ENCODE measurements at regions not wholly inside any gene's neighbourhood (a gene's known extent, or its start where the extent isn't known, plus 50 kb on each side); places are given as distances from the start of the nearest gene placed in this dataset.

GRCh38 chr4:113828702-113829101 is 67.2 kb upstream of the CAMK2D start:
- no peaks in the 10 kb centered on the region for H3K79me2 ChIP-seq (ENCODE audit: insufficient read depth, low read length)
- no peak overlapping the region for H3K4me3 ChIP-seq (ENCODE audit: insufficient read depth, low read depth, low read length)
- peaks cover 9% of the 10 kb centered on the region for H3K4me1 ChIP-seq (ENCODE audit: insufficient read depth, low read length)
- H3K36me3 ChIP-seq (ENCODE audit: insufficient read depth, low read length) = no peaks in the 10 kb centered on the region
- peak; percentile 47 for FAIRE-seq
- Mint-ChIP-seq H3K36me3 (ENCODE audit: low read depth, unreplicated experiment) (no peaks in the 10 kb centered on the region), H3K4me1 (ENCODE audit: low read depth, unreplicated experiment) (peaks cover 29% of the 10 kb centered on the region), H3K9me3 (ENCODE audit: unreplicated experiment) (no peaks in the 10 kb centered on the region), H3K4me3 (ENCODE audit: unreplicated experiment) (no peak overlapping the region), H3K27ac (ENCODE audit: unreplicated experiment) (no peak overlapping the region), H3K27me3 (ENCODE audit: low read depth, unreplicated experiment) (no peaks in the 10 kb centered on the region)
- H2AFZ ChIP-seq (ENCODE audit: low read depth, low read length) = no peak overlapping the region
- no peak overlapping the region for H3K27ac ChIP-seq (ENCODE audit: low read depth, low read length)
- no peaks in the 10 kb centered on the region for H3K9me3 ChIP-seq (ENCODE audit: insufficient read depth, low read depth, low read length)
- no peak for DNase-seq (ENCODE audit: low read depth)
- no peak overlapping the region for H3K4me2 ChIP-seq (ENCODE audit: low read length)
- H4K20me1 ChIP-seq (ENCODE audit: insufficient read depth, low read length) = no peaks in the 10 kb centered on the region
- no peaks in the 10 kb centered on the region for H3K27me3 ChIP-seq (ENCODE audit: insufficient read depth, low read length)
- TF ChIP-seq EZH2 (IDR thresholded peaks at IDR 0.05; ENCODE audit: insufficient read depth, low read length) = no peak
- TF ChIP-seq CTCF (IDR thresholded peaks at IDR 0.05; ENCODE audit: insufficient read depth, low read depth, low read length) = no peak
- no peak overlapping the region for H3K9ac ChIP-seq (ENCODE audit: low read length)

DNA sequence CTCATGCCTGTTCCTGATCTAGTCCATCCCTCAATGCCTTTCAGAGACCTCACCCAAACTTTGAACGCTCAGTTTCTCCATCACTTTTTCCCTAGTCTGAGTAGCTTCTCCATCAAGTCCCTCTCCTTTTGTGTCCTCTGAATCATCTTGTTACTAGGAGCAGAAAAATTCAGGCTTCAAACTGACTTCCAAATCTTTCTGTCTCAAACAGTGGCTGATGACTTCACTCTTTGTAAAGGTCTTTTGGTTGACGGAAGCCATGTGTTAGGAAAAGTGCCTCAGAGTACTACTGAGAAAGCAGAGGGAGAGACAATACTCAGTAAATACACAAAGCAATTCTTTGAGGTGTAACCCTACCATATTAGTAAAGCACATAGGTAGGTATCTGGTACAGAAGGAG is 65.7 kb upstream of the CAMK2D start:
- H3K9me3 Mint-ChIP-seq (ENCODE audit: unreplicated experiment) = no peaks in the 10 kb centered on the region
- Histone ChIP-seq H3K4me3 (ENCODE audit: insufficient read depth, low read depth, low read length) (no peak overlapping the region), H2AFZ (ENCODE audit: low read depth, low read length) (no peak overlapping the region), H3K79me2 (ENCODE audit: insufficient read depth, low read length) (no peaks in the 10 kb centered on the region), H4K20me1 (ENCODE audit: insufficient read depth, low read length) (no peaks in the 10 kb centered on the region), H3K27me3 (ENCODE audit: insufficient read depth, low read length) (no peaks in the 10 kb centered on the region), H3K4me2 (ENCODE audit: low read length) (peak overlapping the region; percentile 0), H3K36me3 (ENCODE audit: insufficient read depth, low read length) (no peaks in the 10 kb centered on the region), H3K9me3 (ENCODE audit: insufficient read depth, low read depth, low read length) (no peaks in the 10 kb centered on the region), H3K9ac (ENCODE audit: low read length) (no peak overlapping the region), H3K27ac (ENCODE audit: low read depth, low read length) (no peak overlapping the region), H3K4me1 (ENCODE audit: insufficient read depth, low read length) (peaks cover 9% of the 10 kb centered on the region)
- H3K36me3 Mint-ChIP-seq (ENCODE audit: low read depth, unreplicated experiment) = no peaks in the 10 kb centered on the region
- TF ChIP-seq EZH2 (IDR thresholded peaks at IDR 0.05; ENCODE audit: insufficient read depth, low read length) = no peak
- TF ChIP-seq CTCF (IDR thresholded peaks at IDR 0.05; ENCODE audit: insufficient read depth, low read depth, low read length) = no peak
- FAIRE-seq (peak; percentile 49), DNase-seq (ENCODE audit: low read depth) (peak; percentile 71)
- no peak overlapping the region for H3K27ac Mint-ChIP-seq (ENCODE audit: unreplicated experiment)
- peaks cover 33% of the 10 kb centered on the region for H3K4me1 Mint-ChIP-seq (ENCODE audit: low read depth, unreplicated experiment)
- H3K4me3 Mint-ChIP-seq (ENCODE audit: unreplicated experiment) = no peak overlapping the region
- H3K27me3 Mint-ChIP-seq (ENCODE audit: low read depth, unreplicated experiment) = no peaks in the 10 kb centered on the region

GRCh38 chr4:113826421-113826820 is 64.9 kb upstream of the CAMK2D start:
- H3K9ac ChIP-seq (ENCODE audit: low read length) = no peak overlapping the region
- no peaks in the 10 kb centered on the region for H4K20me1 ChIP-seq (ENCODE audit: insufficient read depth, low read length)
- TF ChIP-seq EZH2 (IDR thresholded peaks at IDR 0.05; ENCODE audit: insufficient read depth, low read length) = no peak
- TF ChIP-seq CTCF (IDR thresholded peaks at IDR 0.05; ENCODE audit: insufficient read depth, low read depth, low read length) = no peak
- FAIRE-seq (no peak), DNase-seq (ENCODE audit: low read depth) (peak; percentile 40)
- no peaks in the 10 kb centered on the region for H3K9me3 Mint-ChIP-seq (ENCODE audit: unreplicated experiment)
- H3K36me3 Mint-ChIP-seq (ENCODE audit: low read depth, unreplicated experiment) = no peaks in the 10 kb centered on the region
- peaks cover 9% of the 10 kb centered on the region for H3K4me1 ChIP-seq (ENCODE audit: insufficient read depth, low read length)
- no peak overlapping the region for H3K27ac ChIP-seq (ENCODE audit: low read depth, low read length)
- H3K4me3 Mint-ChIP-seq (ENCODE audit: unreplicated experiment) = no peak overlapping the region
- H3K36me3 ChIP-seq (ENCODE audit: insufficient read depth, low read length) = no peaks in the 10 kb centered on the region
- no peaks in the 10 kb centered on the region for H3K27me3 ChIP-seq (ENCODE audit: insufficient read depth, low read length)
- no peak overlapping the region for H3K27ac Mint-ChIP-seq (ENCODE audit: unreplicated experiment)
- no peak overlapping the region for H3K4me3 ChIP-seq (ENCODE audit: insufficient read depth, low read depth, low read length)
- H3K4me1 Mint-ChIP-seq (ENCODE audit: low read depth, unreplicated experiment) = peaks cover 40% of the 10 kb centered on the region
- H3K79me2 ChIP-seq (ENCODE audit: insufficient read depth, low read length) = no peaks in the 10 kb centered on the region
- H3K27me3 Mint-ChIP-seq (ENCODE audit: low read depth, unreplicated experiment) = no peaks in the 10 kb centered on the region
- no peak overlapping the region for H2AFZ ChIP-seq (ENCODE audit: low read depth, low read length)
- H3K9me3 ChIP-seq (ENCODE audit: insufficient read depth, low read depth, low read length) = no peaks in the 10 kb centered on the region
- no peak overlapping the region for H3K4me2 ChIP-seq (ENCODE audit: low read length)
